Naive thymus-derived CD4-positive, alpha-beta T cell (primary cell): ENCODE measurements at regions not wholly inside any gene's neighbourhood (a gene's known extent, or its start where the extent isn't known, plus 50 kb on each side); places are given as distances from the start of the nearest gene placed in this dataset.

Experiments used
- ATAC-seq: fragments of 150-1000 bp; cut with Tn5 transposase; 2 replicates; pipeline ENCODE4 v1.10.0; 2021; ENCODE audit warnings: mild to moderate bottlenecking, moderate library complexity
- CTCF ChIA-PET: fragments of 350-600 bp; sonication (Branson Sonifier 250); formaldehyde crosslinking; loops from one replicate; lab custom pipeline; 2021; ENCODE audit warnings: antibody characterized with exemption; lab: Charles Lee
- POLR2A ChIA-PET: fragments of 350-600 bp; sonication (Branson Sonifier 250); formaldehyde crosslinking; loops from one replicate; lab custom pipeline; 2021; ENCODE audit warnings: antibody characterized with exemption, inconsistent platforms; lab: Charles Lee
- DNase-seq, 9 donors: peaks; one replicate each; pipeline versions ENCODE4 v3.0.0 to v3.0.0-alpha.2; 2020 to 2022; ENCODE audit warnings: mixed read lengths in 1 of 9
- H3K27ac ChIP-seq: one replicate; pipeline ENCODE4 v1.7.0; 2013; ENCODE audit warnings: mild to moderate bottlenecking, low read depth, low read length, moderate library complexity
- H3K27me3 ChIP-seq, 2 donors: one replicate each; pipeline ENCODE4 v1.7.0; 2013; ENCODE audit warnings: low read length in 2 of 2, mild to moderate bottlenecking in 2 of 2, moderate library complexity in 2 of 2; ENCODE audit not compliant: control insufficient read depth in 2 of 2, insufficient read depth in 2 of 2
- H3K36me3 ChIP-seq, 3 experiments: 1 replicate in 2 of 3; 2 replicates in 1 of 3; pipeline ENCODE4 v1.7.0; 2013; ENCODE audit warnings: low read length in 3 of 3, mild to moderate bottlenecking in 3 of 3, moderate library complexity in 1 of 3; ENCODE audit not compliant: insufficient read depth in 3 of 3, control insufficient read depth in 2 of 3
- H3K4me1 ChIP-seq, 2 donors: one replicate each; pipeline ENCODE4 v1.7.0; 2013; ENCODE audit warnings: low read length in 2 of 2, mild to moderate bottlenecking in 2 of 2, moderate library complexity in 1 of 2; ENCODE audit not compliant: control insufficient read depth in 2 of 2, insufficient read depth in 2 of 2
- H3K4me3 ChIP-seq: 2 replicates; pipeline ENCODE4 v1.7.0; 2013; ENCODE audit warnings: mild to moderate bottlenecking, low read length
- H3K9me3 ChIP-seq, 3 experiments: 1 replicate in 2 of 3; 2 replicates in 1 of 3; pipeline ENCODE4 v1.7.0; 2013; ENCODE audit warnings: low read length in 3 of 3; ENCODE audit not compliant: control insufficient read depth in 2 of 3
- H3K27ac Mint-ChIP-seq, 9 donors: one replicate each; pipeline ENCODE4 v1.8.0; 2020 to 2022; ENCODE audit warnings: mixed read lengths in 9 of 9, mild to moderate bottlenecking in 8 of 9, moderate library complexity in 5 of 9, inconsistent platforms in 2 of 9
- H3K27me3 Mint-ChIP-seq, 5 donors: one replicate each; pipeline ENCODE4 v1.8.0; 2021 to 2022; ENCODE audit warnings: mixed read lengths in 5 of 5, mild to moderate bottlenecking in 1 of 5
- H3K36me3 Mint-ChIP-seq, 5 donors: one replicate each; pipeline ENCODE4 v1.8.0; 2020 to 2022; ENCODE audit warnings: mixed read lengths in 5 of 5, mild to moderate bottlenecking in 3 of 5, inconsistent platforms in 1 of 5
- H3K4me1 Mint-ChIP-seq, 7 donors: one replicate each; pipeline ENCODE4 v1.8.0; 2020 to 2022; ENCODE audit warnings: mixed read lengths in 7 of 7, mild to moderate bottlenecking in 3 of 7, inconsistent platforms in 1 of 7
- H3K4me3 Mint-ChIP-seq, 10 donors: one replicate each; pipeline ENCODE4 v1.8.0; 2020 to 2022; ENCODE audit warnings: mild to moderate bottlenecking in 10 of 10, mixed read lengths in 10 of 10, moderate library complexity in 6 of 10, inconsistent platforms in 2 of 10
- H3K9me3 Mint-ChIP-seq, 11 donors: one replicate each; pipeline ENCODE4 v1.8.0; 2020 to 2022; ENCODE audit warnings: mixed read lengths in 11 of 11, mild to moderate bottlenecking in 4 of 11, inconsistent platforms in 1 of 11, moderate library complexity in 1 of 11
- intact Hi-C, 2 donors: fragments of 100-400 bp; cut with micrococcal nuclease; formaldehyde crosslinking; loops; one replicate each; pipeline ENCODE4 v1.15.1; 2023

GRCh38 chr1:221416142-221416541, 325.7 kb downstream of the DUSP10 start:
- ATAC-seq, result no peak
- POLR2A ChIA-PET, result no interaction called here

DNA sequence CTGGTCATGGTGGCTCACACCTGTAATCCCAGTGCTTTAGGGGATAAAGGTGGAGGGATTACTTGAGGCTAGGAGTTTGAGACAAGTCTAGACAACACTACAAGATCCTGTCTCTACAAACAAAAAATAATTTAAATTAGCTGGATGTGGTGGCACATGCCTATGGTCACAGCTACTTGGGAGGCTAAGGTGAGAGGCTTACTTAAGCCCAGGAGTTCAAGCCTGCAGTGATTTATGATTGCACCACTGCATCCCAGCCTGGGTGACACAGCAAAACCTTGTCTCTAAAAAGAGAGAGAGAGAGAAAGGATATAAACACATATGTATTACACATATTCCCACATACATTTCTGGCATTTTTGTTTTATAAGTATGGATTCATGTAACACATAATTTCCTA, 325.2 kb downstream of the DUSP10 start:
- Mint-ChIP-seq H3K36me3 (no peaks in the 10 kb centered on the region), H3K27ac (no peak overlapping the region), H3K4me1 (no peaks in the 10 kb centered on the region), H3K9me3 (peaks cover 0 to 5% (median 0%) of the 10 kb centered on the region in 11 donors), H3K27me3 (peaks cover 2 to 30% (median 21%) of the 10 kb centered on the region in 5 donors), H3K4me3 (no peak overlapping the region)
- Histone ChIP-seq H3K27me3 (no peaks in the 10 kb centered on the region), H3K27ac (no peak overlapping the region), H3K4me3 (no peak overlapping the region), H3K36me3 (no peaks in the 10 kb centered on the region), H3K9me3 (no peaks in the 10 kb centered on the region), H3K4me1 (no peaks in the 10 kb centered on the region)
- intact Hi-C loops, result no loop called here
- ATAC-seq (no peak), DNase-seq (no peak)
- POLR2A ChIA-PET, result no interaction called here
- CTCF ChIA-PET, result interaction anchor here (1.0 kb wide), 1 partner anchor 16 kb away, joined by 3 read pairs; no protein-coding TSS in a partner anchor

More at GRCh38 chr1:221416142-221416541, 325.7 kb downstream of the DUSP10 start:
- Mint-ChIP-seq H3K27ac (no peak overlapping the region), H3K36me3 (no peaks in the 10 kb centered on the region), H3K27me3 (peaks cover 2 to 32% (median 24%) of the 10 kb centered on the region in 5 donors), H3K9me3 (peaks cover 0 to 5% (median 0%) of the 10 kb centered on the region in 11 donors), H3K4me1 (no peaks in the 10 kb centered on the region), H3K4me3 (no peak overlapping the region)
- H3K27me3 ChIP-seq, result no peaks in the 10 kb centered on the region
- H3K4me1 ChIP-seq, result no peaks in the 10 kb centered on the region
- no peaks in the 10 kb centered on the region for H3K9me3 ChIP-seq
- H3K27ac ChIP-seq, result no peak overlapping the region
- H3K4me3 ChIP-seq, result no peak overlapping the region
- CTCF ChIA-PET, result interaction anchor here (1.0 kb wide), 1 partner anchor 17 kb away, joined by 3 read pairs; no protein-coding TSS in a partner anchor
- H3K36me3 ChIP-seq, result no peaks in the 10 kb centered on the region
- intact Hi-C loops, result no loop called here
- no peak for DNase-seq

GRCh38 chr1:221418346-221418745, 323.5 kb downstream of the DUSP10 start:
- peaks cover 6 to 24% (median 23%) of the 10 kb centered on the region in 5 donors for H3K27me3 Mint-ChIP-seq
- Histone ChIP-seq H3K4me3 (no peak overlapping the region), H3K9me3 (no peaks in the 10 kb centered on the region), H3K4me1 (no peaks in the 10 kb centered on the region), H3K36me3 (no peaks in the 10 kb centered on the region), H3K27me3 (no peaks in the 10 kb centered on the region), H3K27ac (no peak overlapping the region)
- peaks cover 0 to 5% (median 0%) of the 10 kb centered on the region in 11 donors for H3K9me3 Mint-ChIP-seq
- ATAC-seq, result no peak
- ChIA-PET CTCF (no interaction called here), POLR2A (interaction anchor here (0.8 kb wide), 1 partner anchor 24 kb away, joined by 3 read pairs; no protein-coding TSS in a partner anchor)
- no peak overlapping the region for H3K27ac Mint-ChIP-seq
- H3K4me1 Mint-ChIP-seq, result no peaks in the 10 kb centered on the region
- H3K36me3 Mint-ChIP-seq, result no peaks in the 10 kb centered on the region
- no peak overlapping the region for H3K4me3 Mint-ChIP-seq
- intact Hi-C loops, result no loop called here
- DNase-seq, result no peak

DNA sequence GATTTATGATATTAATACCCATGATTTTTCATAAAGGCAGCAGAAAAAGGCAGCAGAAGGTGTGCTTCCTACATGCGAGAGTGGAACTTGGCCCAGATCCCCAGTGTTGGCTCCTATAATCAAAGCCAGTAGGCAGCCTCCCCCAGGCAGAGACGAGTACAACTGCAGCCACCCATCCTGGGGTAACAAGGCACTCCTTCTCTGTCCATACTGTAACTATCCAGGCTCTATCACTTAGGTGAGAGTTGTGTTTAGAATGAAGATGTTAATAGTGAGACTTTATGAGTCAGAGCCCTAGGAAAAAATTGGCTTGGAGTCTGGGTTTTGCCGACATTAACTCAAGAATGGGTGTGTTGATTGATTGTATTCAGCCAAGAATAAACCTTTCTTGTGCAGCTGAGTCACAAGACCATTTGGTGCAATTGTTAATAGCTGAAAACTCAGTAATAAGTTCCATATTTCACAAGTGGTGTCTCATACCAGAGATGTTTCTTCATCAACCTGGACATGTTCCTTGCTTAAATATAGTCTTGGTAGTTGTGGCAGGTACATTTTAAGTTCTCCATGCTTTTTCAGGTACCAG, 322.3 kb downstream of the DUSP10 start:
- no peaks in the 10 kb centered on the region for H3K27me3 ChIP-seq
- ChIA-PET POLR2A (no interaction called here), CTCF (no interaction called here)
- DNase-seq (no peak), ATAC-seq (no peak)
- no peaks in the 10 kb centered on the region for H3K36me3 ChIP-seq
- no peaks in the 10 kb centered on the region for H3K9me3 ChIP-seq
- H3K4me3 ChIP-seq, result no peak overlapping the region
- Mint-ChIP-seq H3K4me1 (no peaks in the 10 kb centered on the region), H3K4me3 (no peak overlapping the region), H3K9me3 (peaks cover 0 to 2% (median 0%) of the 10 kb centered on the region in 11 donors), H3K36me3 (no peaks in the 10 kb centered on the region), H3K27ac (no peak overlapping the region), H3K27me3 (peaks cover 3 to 18% (median 12%) of the 10 kb centered on the region in 5 donors)
- no peak overlapping the region for H3K27ac ChIP-seq
- no peaks in the 10 kb centered on the region for H3K4me1 ChIP-seq
- intact Hi-C loops, result no loop called here

DNA sequence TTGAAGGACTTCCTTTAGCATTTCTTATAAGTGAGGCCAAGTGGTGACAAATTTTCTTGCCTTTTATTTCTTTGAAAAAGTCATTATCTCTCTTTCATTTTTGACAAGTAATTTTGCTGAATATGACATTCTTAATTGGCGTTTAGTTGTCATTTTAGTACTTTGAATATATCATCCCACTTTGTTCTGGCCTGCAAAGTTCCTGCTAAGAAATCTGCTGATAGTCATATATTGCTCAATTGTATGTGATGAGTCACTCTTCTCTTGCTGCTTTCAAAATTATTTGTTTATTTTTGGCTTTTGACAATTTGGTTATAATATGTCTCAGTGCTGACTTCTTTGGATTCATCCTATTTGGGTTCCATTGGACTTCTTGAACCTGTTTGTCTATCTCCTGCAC, 312.6 kb downstream of the DUSP10 start:
- Histone ChIP-seq H3K27me3 (no peaks in the 10 kb centered on the region), H3K4me3 (no peak overlapping the region), H3K27ac (no peak overlapping the region), H3K36me3 (no peaks in the 10 kb centered on the region), H3K9me3 (no peaks in the 10 kb centered on the region), H3K4me1 (no peaks in the 10 kb centered on the region)
- DNase-seq, result no peak
- Mint-ChIP-seq H3K27ac (no peak overlapping the region), H3K9me3 (peaks cover 0 to 38% (median 12%) of the 10 kb centered on the region in 11 donors), H3K36me3 (peaks cover 0 to 7% (median 0%) of the 10 kb centered on the region in 5 donors), H3K4me3 (no peak overlapping the region), H3K27me3 (peaks cover 8 to 26% (median 20%) of the 10 kb centered on the region in 5 donors), H3K4me1 (no peaks in the 10 kb centered on the region)
- ATAC-seq, result no peak
- intact Hi-C loops, result no loop called here
- ChIA-PET CTCF (no interaction called here), POLR2A (no interaction called here)

- no peaks in the 10 kb centered on the region for H3K9me3 ChIP-seq
- intact Hi-C loops, result no loop called here
- Mint-ChIP-seq H3K4me3 (no peak overlapping the region), H3K27ac (no peak overlapping the region), H3K27me3 (peaks cover 8 to 26% (median 20%) of the 10 kb centered on the region in 5 donors), H3K9me3 (peaks cover 0 to 30% (median 11%) of the 10 kb centered on the region in 11 donors), H3K36me3 (peaks cover 0 to 7% (median 0%) of the 10 kb centered on the region in 5 donors), H3K4me1 (peaks cover 0 to 7% (median 6%) of the 10 kb centered on the region in 7 donors)
- POLR2A ChIA-PET, result no interaction called here
- no peaks in the 10 kb centered on the region for H3K27me3 ChIP-seq
- H3K36me3 ChIP-seq, result no peaks in the 10 kb centered on the region
- no peak for ATAC-seq
- no peaks in the 10 kb centered on the region for H3K4me1 ChIP-seq
- DNase-seq, result no peak
- H3K27ac ChIP-seq, result no peak overlapping the region
- CTCF ChIA-PET, result no interaction called here
- no peak overlapping the region for H3K4me3 ChIP-seq
Observed at GRCh38 chr1:221430152-221430960, 311.5 kb downstream of the DUSP10 start.
